D721Med (cell line): ENCODE measurements at regions not wholly inside any gene's neighbourhood (a gene's known extent, or its start where the extent isn't known, plus 50 kb on each side); places are given as distances from the start of the nearest gene placed in this dataset.

Source experiments
- DNase-seq: peaks from one replicate; pipeline ENCODE4 v3.0.0; 2011; ENCODE audit warnings: low spot score; ENCODE audit not compliant: insufficient read length
- FAIRE-seq: peaks from 2 replicates; lab custom pipeline; 2011; peaks lifted over from hg19 to GRCh38; lab: Jason Lieb, UNC
- TF ChIP-seq, protein P1 (sequence below): IDR thresholded peaks from 2 replicates; pipeline ENCODE4 v1.5.1; 2012; ENCODE audit warnings: mild to moderate bottlenecking, control low read depth; ENCODE audit not compliant: insufficient read depth; ENCODE audit errors: missing control alignments

DNA sequence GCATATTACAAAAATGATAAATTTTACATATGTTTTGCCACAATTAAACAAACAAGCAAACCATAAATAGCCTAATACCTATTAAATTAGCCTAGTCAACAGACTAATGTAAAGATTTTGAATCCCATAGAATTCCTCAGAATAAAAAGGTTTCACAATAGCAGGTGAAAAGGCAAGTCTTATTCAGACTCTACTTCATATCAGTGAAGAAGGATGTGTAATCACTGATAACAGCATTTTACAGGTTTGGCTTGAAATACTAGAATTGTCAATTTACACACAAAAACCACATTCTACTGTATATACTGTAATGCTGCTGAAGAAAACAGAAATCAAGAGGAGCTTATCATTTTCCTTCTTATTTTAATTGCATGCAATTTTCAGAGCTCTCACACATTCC is 90.8 kb upstream of the SSTR1 start:
- DNase-seq (no peak), FAIRE-seq (no peak)
- TF ChIP-seq, protein P1, sequence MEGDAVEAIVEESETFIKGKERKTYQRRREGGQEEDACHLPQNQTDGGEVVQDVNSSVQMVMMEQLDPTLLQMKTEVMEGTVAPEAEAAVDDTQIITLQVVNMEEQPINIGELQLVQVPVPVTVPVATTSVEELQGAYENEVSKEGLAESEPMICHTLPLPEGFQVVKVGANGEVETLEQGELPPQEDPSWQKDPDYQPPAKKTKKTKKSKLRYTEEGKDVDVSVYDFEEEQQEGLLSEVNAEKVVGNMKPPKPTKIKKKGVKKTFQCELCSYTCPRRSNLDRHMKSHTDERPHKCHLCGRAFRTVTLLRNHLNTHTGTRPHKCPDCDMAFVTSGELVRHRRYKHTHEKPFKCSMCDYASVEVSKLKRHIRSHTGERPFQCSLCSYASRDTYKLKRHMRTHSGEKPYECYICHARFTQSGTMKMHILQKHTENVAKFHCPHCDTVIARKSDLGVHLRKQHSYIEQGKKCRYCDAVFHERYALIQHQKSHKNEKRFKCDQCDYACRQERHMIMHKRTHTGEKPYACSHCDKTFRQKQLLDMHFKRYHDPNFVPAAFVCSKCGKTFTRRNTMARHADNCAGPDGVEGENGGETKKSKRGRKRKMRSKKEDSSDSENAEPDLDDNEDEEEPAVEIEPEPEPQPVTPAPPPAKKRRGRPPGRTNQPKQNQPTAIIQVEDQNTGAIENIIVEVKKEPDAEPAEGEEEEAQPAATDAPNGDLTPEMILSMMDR, result no peak

DNA sequence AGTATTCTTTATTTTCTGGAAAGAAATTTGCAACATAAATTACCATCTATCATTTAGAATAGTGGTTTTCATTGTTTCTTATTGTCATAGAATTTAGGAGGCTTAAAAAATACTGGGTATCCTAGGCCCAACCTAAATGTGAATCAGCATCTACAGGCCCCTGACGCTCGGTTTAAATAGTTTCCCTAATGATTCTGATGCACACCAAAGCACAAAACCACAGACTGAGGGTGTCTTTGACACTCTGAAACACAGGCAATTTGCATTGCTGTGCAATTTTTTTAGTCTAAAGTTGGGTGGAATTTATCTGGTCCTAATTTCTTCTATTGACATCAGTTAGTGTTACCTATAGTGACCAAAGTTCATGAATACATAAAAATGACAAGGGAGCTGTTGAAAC is 87.6 kb upstream of the SSTR1 start:
- FAIRE-seq (no peak), DNase-seq (no peak)
- TF ChIP-seq, protein P1, result no peak

DNA sequence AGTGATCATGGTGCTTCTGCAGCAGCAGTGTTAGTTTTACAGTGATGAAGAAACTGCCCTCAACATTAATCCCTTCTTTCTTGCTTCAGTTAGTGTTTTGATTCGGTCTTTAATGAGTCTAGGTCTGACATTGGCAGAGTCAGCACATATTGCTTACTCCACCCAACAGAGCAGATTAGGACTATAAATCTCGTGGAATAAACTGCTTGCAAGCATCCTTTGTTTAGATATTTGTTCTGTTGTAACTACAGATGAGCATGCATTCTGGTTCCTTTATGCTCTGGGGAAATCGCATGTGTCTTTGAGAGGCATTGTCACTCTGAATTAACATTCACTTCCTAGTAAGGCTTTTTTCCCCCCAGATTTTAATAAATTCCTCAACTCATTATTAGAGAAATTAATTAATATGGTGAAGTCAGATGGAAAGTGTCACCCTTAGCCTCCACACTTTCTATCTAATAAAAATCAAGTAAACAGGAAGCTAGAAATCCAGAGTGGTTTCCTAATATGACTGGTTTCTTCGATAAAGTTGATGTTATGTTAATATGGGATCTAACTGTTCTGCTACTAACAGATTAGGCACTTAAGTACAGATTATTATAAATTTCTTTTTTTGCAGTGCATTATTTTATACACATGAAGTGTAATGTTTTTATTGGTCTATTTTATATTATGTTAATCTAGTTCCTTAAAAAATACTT is 86.2 kb upstream of the SSTR1 start:
- no peak for FAIRE-seq
- no peak for DNase-seq
- TF ChIP-seq, protein P1, result no peak

DNA sequence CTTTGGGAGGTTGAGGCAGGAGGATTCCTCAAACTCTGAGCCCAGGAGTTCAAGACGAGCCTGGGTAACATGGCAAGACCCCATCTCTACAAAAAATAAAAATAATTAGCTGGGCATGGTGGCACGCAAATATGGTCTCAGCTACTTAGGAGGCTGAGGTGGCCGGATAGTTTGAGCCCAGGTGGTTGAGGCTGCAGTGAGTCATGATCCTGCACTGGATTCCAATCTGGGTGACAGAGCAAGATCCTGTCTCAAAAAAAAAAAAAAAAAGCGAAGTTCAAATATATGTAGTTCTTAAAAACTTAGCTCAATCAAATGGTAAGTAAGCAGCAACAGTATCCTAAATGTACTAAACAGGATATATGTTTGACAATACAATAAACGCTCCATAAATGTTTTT is 85.5 kb upstream of the SSTR1 start:
- no peak for FAIRE-seq
- no peak for DNase-seq
- TF ChIP-seq, protein P1, result no peak

DNA sequence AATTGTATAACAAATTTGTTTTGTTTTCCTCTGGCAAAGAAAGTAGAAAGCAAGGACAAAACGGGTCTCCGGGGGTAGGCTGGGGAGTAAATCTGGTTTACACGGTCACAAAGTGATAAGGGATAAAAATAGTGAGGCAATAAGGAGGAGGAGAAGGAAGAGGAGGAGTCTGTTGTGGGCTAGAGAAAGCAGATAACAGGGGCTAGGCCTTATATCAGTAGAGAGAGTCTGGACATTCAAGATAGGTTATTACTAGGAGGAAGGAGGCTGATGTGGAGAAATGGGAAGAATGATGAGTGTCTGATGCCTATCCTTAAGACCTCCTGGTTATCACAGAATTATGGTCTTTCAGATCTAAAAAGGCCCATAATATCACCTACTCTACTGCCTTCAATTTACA is 83.2 kb upstream of the SSTR1 start:
- DNase-seq (no peak), FAIRE-seq (no peak)

DNA sequence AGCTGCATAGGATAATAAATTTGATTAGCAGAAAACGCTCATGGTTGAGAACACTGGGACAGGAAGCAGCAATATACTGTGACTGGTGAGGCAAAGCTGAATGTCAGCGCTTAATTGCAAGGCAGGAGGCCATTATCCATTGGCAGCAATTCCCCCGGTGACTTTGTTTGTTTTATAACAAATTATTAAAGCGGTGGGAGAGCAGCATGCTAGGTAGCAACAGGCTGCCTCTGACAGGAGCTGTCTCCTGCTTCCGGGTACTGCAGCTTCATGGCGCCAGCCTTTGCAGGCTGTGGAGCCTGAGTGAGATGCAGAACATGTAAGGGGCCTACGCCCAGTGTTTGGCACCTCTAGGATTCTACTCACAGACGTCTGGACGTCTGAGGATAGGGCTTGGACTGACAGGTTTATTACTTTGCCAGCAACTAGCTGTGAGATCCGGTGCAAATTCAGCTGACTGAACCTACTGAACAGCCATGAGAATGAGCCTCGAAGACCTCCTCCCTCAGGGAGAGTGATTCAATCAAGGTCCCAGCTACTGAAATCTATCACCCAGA is 82.1 kb upstream of the SSTR1 start:
- FAIRE-seq (no peak), DNase-seq (no peak)
- TF ChIP-seq, protein P1, result no peak

More for the DNA sequence above, 83.2 kb upstream of the SSTR1 start:
- TF ChIP-seq, protein P1, result no peak

DNA sequence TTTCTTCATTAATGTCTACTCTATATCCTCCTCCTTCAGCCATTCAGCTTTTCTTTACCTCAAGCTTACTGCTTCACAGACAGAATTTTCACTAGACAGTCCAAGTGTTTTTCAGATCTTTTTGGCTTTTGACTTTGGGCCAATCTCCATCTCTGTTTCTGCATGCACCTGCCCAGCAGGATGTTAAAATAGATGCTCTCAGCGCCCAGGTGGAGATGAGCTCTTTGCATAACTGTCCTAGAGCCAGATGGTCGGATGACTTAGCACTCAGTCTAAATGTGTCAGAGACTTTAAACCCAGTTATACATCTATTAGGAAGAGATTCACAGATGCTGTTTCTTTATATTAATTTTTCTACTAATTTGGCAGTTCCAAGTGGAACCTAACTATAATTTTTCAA is 80.3 kb upstream of the SSTR1 start:
- no peak for FAIRE-seq
- no peak for DNase-seq
- TF ChIP-seq, protein P1, result no peak
